ENCODE measurements at regions not wholly inside any gene's neighbourhood (a gene's known extent, or its start where the extent isn't known, plus 50 kb on each side); places are given as distances from the start of the nearest gene placed in this dataset.

DNA sequence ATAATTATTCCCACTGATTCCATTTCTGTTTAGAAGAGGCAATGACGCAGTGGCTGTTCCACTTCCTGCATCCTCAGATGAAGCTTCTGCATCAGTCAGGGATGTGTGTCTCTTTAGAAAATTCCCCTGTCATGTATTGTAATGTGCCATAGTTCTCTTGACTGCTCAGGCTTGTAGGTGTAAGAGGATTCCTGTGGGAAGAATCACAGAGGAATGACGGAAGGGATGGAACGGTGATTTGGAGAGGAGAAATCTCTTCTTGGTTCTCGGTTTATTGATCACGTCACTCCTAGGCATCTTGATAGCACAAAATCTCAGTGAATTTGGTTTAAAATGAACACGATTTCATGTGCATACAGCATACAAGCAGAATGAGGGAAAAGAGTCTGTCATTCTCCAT lies 69.8 kb upstream of the PRKCQ start:
- Histone ChIP-seq H3K36me3 (no peaks in the 10 kb centered on the region), H3K27ac (no peak overlapping the region), H3K4me1 (no peaks in the 10 kb centered on the region), H3K4me3 (no peak overlapping the region), H3K27me3 (peaks cover 0 to 55% (median 5%) of the 10 kb centered on the region in 9 donors), H3K9me3 (no peaks in the 10 kb centered on the region)
- intact Hi-C loops (cut with DNase I), result no loop called here
- ATAC-seq (no peak), DNase-seq (no peak)
- 75 to 82% (median 77%) methylated on average over 6 of the region's 6 CpGs for WGBS, 4 donors
- no peak for TF ChIP-seq POLR2A (IDR thresholded peaks at IDR 0.05)
- TF ChIP-seq, protein P1, sequence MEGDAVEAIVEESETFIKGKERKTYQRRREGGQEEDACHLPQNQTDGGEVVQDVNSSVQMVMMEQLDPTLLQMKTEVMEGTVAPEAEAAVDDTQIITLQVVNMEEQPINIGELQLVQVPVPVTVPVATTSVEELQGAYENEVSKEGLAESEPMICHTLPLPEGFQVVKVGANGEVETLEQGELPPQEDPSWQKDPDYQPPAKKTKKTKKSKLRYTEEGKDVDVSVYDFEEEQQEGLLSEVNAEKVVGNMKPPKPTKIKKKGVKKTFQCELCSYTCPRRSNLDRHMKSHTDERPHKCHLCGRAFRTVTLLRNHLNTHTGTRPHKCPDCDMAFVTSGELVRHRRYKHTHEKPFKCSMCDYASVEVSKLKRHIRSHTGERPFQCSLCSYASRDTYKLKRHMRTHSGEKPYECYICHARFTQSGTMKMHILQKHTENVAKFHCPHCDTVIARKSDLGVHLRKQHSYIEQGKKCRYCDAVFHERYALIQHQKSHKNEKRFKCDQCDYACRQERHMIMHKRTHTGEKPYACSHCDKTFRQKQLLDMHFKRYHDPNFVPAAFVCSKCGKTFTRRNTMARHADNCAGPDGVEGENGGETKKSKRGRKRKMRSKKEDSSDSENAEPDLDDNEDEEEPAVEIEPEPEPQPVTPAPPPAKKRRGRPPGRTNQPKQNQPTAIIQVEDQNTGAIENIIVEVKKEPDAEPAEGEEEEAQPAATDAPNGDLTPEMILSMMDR (IDR thresholded peaks at IDR 0.05), result no peak

DNA sequence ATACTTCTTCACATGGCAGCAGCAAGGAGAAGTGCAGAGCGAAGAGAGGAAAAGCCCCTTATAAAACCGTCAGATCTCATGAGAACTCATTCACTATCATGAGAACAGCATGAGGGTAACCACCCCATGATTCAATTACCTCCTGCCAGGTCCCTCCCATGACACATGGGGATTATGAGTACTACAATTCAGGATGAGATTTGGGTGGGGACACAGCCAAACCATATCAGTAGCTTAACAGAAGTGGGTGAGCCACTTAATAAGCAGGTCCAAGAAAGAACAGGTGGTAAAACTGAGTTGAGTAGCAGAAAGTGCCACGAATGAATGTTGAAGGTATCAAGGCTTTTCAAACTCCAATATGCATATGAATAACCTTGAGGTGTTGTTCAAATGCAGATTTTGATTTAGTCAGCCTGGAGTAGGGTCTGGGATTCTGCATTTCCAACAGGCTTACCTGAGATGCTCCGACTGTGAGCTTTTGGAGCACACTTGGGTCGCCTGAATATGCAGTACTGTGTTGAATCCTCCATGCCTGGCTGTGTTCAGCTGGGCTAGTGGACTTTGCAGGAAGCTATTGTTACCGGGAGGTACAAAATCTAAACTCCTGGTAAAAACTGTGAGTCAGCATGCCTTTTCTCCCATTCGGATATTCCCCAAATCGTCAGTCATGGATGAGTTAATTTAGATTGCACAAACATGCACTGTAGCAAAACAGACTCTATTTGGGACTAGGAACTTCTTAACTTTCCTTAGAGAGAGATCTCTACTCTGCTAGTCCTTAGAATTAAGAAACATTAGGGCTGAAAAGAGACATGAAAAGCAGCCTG lies 69.0 kb upstream of the PRKCQ start:
- WGBS, 4 donors, result 51 to 67% (median 56%) methylated on average over 8 of the region's 8 CpGs
- Histone ChIP-seq H3K36me3 (no peaks in the 10 kb centered on the region), H3K27me3 (peaks cover 0 to 54% (median 5%) of the 10 kb centered on the region in 9 donors), H3K4me1 (no peaks in the 10 kb centered on the region), H3K4me3 (no peak overlapping the region), H3K9me3 (no peaks in the 10 kb centered on the region), H3K27ac (no peak overlapping the region)
- no peak for DNase-seq
- intact Hi-C loops (cut with DNase I), result no loop called here
- no peak for TF ChIP-seq POLR2A (IDR thresholded peaks at IDR 0.05)
- TF ChIP-seq, protein P1 (IDR thresholded peaks at IDR 0.05), result no peak
- ATAC-seq, result no peak

DNA sequence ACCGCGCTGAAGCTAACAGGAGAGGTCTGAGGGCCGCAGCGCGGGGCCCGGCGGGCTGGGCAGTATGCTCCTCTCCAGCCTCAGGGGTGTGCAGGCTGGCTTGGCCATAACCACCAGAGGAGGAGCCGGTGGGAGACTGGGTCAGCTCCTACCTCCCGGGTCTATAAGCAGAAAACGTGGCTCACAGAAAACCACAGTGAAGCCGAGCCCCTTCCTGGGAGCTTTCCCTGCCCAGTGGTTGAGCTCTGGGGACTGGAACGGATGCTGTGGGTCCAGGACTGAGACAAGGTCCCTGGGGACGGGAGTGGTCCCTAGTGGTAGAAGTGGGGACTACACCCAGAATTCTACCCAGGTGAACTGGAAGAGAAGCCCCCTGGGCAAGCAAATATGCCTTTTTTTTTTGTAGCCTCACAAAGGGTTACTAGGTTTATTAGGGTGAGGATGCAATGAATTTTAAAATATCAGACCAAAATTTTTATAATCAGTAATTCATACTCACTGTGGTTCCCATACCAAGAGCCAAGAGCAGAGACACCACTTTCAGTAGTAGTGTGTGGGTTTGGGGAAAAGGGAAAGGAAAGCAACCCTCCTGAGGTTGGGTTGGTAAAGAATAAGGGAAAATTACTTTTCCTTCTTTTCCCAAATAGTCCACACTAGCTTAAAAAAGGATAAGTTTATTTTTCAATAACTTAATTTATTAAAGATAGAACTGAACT lies 67.9 kb upstream of the PRKCQ start:
- Histone ChIP-seq H3K4me3 (no peak overlapping the region), H3K36me3 (no peaks in the 10 kb centered on the region), H3K9me3 (no peaks in the 10 kb centered on the region), H3K27ac (no peak overlapping the region), H3K27me3 (peaks cover 0 to 52% (median 6%) of the 10 kb centered on the region in 9 donors), H3K4me1 (no peaks in the 10 kb centered on the region)
- DNase-seq (peak in 1 of 5 donors; percentile 19), ATAC-seq (peak in 1 of 4 donors; percentile 29)
- 46 to 63% (median 52%) methylated on average over 10 to 13 of the region's 13 CpGs for WGBS, 4 donors
- TF ChIP-seq POLR2A (IDR thresholded peaks at IDR 0.05), result no peak
- TF ChIP-seq, protein P1 (IDR thresholded peaks at IDR 0.05), result peak in 10 of 12 donors; percentile 14 to 61 (median 44)
- intact Hi-C loops (cut with DNase I), result no loop called here

DNA sequence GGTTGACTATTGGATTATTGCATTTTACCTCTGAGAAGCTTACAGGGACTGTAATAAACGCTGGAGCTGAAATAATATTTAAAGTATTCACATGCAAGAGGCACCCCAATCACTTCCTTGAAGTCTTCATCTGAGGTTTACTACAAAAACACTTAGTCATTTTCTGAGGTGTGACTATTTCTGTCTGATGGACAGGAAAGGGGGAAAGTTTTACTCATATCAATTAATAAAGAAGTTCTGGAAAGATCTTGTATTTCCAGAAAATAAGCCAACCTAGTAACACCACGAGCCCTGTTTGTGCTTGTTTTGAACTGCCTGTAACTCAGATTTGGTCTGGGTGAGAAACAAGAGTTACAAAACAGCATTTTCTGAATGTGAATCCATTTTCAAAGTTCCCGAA lies 63.9 kb upstream of the PRKCQ start:
- Histone ChIP-seq H3K9me3 (no peaks in the 10 kb centered on the region), H3K36me3 (no peaks in the 10 kb centered on the region), H3K4me3 (no peak overlapping the region), H3K4me1 (no peaks in the 10 kb centered on the region), H3K27ac (no peak overlapping the region), H3K27me3 (peaks cover 0 to 36% (median 5%) of the 10 kb centered on the region in 9 donors)
- WGBS, 4 donors, result 52 to 63% (median 62%) methylated on average over 3 of the region's 3 CpGs
- DNase-seq, result no peak
- intact Hi-C loops (cut with DNase I), result no loop called here
- TF ChIP-seq, protein P1 (IDR thresholded peaks at IDR 0.05), result no peak
- no peak for TF ChIP-seq POLR2A (IDR thresholded peaks at IDR 0.05)
- no peak for ATAC-seq
